ENCODE measurements at regions not wholly inside any gene's neighbourhood (a gene's known extent, or its start where the extent isn't known, plus 50 kb on each side); places are given as distances from the start of the nearest gene placed in this dataset.
"Not testable (repeated sequence)": the region's sequence is repeated elsewhere in the genome, so short reads cannot be mapped to it uniquely, and the experiment has no call there.

- DNase-seq: no peak
Measured at GRCh38 chr18:43826215-43826614, 548.9 kb upstream of the SYT4 start.

DNA sequence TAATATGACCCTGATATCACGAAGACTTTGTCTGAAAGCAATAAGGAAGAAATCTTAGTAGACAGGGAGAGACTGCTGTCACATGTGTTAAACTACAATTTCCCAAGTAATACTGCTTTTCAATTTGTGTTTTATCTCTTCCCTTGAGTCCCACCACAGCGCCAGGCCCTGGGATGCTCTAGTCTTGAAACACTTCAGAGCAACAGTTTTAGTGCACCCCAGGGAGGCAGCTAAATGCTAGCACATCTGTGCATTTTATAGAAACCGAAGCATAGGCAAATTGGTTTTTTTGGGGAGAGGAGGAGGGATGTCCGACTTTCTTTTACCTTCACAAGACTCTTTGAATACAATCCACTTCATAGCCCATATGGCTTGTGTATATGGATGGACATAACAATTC, 550.0 kb upstream of the SYT4 start:
- DNase-seq: no peak

GRCh38 chr18:43830303-43830702, 553.0 kb upstream of the SYT4 start:
- no peak for DNase-seq

DNA sequence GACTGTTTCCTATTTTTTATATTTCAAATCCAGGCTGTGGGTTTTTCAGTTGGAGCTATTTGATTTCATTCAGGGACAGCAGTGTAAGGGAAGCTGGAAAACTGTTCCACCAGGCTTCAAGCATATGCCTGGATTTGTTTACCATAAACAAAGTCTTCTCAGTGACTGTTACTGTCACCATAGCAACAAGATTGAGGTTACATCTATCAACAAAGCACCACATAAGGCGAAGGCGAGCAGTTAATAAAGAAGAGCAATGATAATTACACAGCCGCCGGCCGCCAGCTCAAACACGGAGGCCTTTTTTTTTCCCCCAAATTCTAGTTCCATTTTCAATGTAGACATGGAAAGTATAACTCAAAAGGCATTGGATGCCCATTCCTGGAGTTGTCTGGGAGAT, 553.7 kb upstream of the SYT4 start:
- DNase-seq: no peak

DNA sequence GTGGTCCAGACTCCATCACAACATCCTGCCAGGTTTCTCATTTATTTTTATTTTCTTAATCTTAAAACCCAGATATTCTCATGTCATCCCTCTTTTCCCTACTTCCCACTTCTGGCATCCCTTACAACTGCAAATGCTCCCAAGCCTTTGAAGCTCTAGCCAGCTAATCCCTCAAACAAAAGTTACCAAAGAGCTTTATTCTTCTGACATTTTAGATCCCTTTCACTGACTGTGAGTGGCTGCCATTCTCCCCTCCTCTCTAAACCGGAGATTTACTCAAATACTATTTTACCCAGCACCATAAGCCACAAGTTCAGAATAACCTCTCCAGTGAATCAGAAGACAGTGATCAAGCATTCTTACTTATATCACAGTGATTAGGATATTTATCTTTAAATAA, 569.0 kb upstream of the SYT4 start:
- no peak for DNase-seq

GRCh38 chr18:43847164-43848091, 570.1 kb upstream of the SYT4 start:
- no peak for DNase-seq

DNA sequence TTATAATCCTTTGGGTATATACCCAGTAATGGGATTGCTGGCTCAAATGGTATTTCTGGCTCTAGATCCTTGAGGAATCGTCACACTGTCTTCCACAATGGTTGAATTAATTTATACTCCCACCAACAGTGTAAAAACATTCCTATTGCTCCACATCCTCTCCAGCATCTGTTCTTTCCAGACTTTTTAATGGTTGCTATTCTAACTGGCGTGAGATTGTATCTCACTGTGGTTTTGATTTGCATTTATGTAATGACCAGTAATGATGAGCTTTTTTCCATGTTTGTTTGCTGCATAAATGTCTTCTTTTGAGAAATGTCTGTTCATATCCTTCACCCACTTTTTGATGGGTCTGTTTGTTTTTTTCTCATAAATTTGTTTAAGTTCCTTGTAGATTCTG, 572.5 kb upstream of the SYT4 start:
- not testable (repeated sequence) for DNase-seq

DNA sequence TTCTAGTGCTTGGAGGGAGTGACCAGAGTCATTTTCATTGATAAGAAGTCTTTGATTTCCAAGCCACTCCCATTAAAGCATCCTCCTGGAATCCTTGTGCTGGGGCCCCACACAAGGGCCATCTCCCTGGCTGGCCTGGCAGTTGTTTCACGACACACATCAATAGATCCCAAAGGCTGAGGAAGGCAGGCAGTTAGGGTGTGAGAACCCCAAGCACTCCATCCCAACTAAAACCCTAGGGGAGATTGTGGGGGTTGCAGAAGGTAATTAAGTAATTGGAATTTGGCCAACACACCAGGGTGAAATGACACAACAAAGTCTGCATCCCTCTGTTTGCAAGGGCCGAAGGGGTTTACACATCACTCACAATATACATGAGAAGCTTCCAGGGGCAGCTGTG, 578.1 kb upstream of the SYT4 start:
- no peak for DNase-seq

DNA sequence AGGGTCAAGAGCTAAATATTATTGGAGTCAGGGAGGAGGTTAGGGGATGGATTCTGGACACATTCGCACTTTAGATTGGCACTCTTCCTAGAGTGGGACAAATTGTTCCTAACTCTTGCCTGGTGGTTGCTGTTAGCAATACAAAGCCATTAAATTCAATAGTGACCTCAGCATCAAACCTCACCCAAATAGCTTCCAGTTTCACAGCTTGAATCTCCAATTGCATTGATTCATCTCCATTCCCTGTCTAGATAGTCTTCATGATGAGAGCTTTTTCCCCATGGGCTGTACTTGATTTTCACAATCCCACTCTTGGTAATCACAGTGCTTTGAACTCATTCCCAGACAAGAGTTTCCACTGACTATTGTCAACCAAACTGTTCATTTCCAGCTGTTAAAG, 585.9 kb upstream of the SYT4 start:
- DNase-seq: no peak

DNA sequence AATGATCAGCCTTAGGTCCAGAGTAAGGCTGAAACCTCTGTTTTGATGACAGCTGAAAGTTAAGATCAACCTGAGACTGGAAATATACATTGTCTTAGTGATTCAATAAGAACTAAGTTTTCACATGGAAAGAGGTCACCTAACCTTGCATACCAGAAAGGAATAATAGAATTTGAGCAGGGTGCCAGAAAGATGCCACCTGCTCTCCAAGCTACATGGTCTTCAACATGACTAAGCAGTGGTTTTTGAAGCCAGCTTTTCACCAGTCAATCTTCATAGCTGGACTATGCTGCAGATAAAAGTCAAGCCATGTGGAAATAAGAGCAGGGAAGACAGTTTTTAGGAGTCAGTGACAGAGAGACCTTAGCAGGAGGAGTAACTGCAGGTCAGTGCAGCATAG, 589.4 kb upstream of the SYT4 start:
- no peak for DNase-seq

- no peak for DNase-seq
Measured at GRCh38 chr18:43868497-43868995, 591.3 kb upstream of the SYT4 start.

GRCh38 chr18:43869451-43870008, 592.2 kb upstream of the SYT4 start:
- no peak for DNase-seq

DNA sequence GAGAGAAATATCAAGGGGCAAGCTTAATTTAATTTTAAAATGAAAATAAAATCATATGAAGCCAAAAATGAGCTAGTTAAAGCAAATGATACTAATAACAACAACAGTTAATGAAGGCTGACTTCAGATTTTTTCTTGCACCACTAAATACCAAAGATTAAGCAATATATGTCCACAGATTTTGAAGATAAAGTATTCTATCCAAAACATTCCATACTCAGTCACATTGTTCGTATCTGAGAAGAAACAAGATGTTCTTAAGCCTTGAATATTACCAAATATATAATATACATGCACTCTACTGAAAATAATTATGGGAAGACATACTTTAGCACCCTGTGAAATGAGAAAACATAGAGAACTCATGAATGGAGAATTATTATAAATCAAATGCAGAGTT, 593.3 kb upstream of the SYT4 start:
- no peak for DNase-seq

GRCh38 chr18:43875511-43875910, 598.2 kb upstream of the SYT4 start:
- DNase-seq: no peak

DNA sequence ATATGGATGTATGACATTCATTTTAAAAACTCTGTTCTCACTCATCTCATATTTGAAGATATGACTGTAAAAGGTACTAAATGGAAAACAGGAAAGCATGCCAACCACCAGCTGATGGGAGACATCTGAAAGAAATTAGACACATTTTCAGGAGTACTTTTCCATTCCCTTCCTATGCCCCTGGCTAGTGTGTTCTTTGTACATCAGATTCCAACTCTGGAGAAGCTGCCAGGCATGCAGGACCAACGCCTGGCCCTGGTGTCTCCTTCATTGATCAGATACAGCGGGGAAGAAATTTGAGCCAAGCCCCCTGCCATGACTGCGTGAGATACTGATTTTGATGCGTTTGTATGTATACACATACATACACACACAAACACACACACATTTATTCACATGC, 599.0 kb upstream of the SYT4 start:
- DNase-seq: no peak

DNA sequence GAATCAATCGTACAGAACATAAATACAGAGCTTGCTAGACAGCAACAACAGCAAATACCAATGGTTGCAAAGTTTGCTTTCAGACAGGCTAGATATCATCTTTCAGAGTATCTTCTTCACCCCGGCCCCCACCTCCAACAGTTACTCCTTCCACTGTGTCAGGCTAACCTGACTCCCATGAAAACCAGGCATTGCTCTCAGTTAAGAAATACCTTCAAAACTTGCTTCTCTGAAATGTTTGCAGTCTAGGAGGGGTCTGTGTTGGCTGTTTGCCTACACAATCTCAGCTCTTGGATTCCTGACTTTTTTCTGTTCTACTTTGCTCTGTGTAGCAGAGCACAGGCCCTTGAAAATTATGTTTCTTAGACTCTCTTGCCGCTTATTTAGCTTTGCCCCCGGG, 599.5 kb upstream of the SYT4 start:
- no peak for DNase-seq

- no peak for DNase-seq
Measured at GRCh38 chr18:43877616-43878321, 600.5 kb upstream of the SYT4 start.

DNA sequence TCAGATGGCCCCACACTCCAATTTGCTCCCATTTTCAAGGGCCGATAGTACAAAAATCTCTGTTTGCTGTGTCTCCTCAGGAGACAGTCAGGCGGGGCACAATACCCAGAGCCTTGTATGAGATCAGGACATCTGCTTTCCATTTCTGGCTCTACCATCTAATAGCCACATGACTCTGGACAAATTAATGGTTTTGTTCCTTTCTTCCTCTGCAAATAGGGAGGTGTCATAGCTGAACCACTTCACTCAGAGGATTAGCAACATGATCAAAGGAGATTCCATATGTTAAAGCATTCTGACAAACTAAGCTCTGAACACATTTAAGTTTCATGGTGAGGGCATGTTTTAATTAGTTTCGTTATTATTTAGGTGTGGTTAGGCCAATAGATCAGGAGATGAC, 602.1 kb upstream of the SYT4 start:
- no peak for DNase-seq

DNA sequence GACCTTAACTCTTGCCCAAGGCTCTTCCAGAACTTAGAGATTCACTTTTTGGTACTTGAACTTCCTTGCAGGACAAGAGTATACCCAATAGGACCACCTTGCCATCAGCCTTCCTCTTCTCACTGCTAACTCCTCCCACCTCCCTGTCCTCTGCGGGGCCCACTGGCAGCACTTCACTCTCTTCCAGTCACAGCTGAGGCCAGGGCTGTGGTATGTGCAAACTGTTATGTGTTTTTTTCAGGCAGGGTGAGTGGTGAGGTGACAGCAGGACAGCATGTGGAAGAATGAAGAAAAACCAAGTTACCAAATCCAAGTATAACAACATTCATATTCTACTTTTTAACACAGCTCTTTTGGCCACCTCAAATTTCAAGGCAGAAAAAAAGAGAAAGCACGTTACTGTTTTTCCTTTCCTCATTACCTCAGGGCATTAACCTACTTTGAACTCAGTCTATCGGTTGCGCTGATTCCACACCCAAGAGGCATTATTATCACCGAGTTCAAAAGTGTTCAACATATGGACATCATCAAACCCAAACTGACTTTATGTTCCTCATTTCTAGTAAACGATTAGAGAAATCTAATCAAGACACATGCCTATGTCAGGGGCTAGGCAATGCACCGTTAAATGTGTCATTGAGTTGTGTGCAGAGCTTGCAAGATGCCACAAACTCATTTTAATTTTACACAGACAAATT, 605.2 kb upstream of the SYT4 start:
- no peak for DNase-seq

DNA sequence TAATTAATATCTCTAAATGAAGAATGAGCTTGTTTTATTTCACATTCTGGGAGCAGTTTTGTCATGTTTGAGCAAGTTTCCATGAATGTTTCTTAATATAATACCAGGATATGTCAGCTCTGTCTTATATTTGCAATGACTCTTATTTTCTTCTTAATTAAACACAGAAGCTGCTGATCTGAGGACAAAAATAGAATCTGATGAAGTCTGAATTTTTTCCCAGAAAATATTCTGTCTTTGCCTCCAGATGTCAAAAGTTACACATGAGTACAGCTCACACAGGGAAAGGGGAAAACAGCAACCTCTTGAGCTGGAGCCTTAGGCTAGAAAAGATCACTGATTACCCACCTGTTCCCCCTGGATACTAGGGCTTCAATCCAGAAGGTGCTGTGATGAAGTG, 606.6 kb upstream of the SYT4 start:
- no peak for DNase-seq

- DNase-seq: no peak
Measured at GRCh38 chr18:43886341-43886740, 609.1 kb upstream of the SYT4 start.

GRCh38 chr18:43887491-43887890, 610.2 kb upstream of the SYT4 start:
- DNase-seq: no peak

DNA sequence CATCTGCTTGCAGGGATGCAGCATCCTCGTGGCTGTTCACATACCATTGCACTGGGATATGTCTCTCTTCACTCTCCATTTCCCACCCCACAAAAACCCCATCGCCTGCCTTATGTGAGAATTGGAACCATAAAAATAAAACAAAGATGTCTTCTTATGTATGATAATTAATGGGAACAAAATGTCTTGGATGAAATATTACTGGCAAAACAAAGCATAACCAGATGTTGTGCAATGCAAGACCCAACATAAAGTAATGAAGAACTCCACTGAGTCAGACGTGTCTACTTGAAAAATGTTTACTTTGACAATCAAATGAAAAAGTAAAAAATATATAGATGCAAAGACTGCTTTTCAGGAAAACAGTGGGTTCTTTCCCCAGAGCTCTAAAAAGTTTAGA, 611.3 kb upstream of the SYT4 start:
- DNase-seq: no peak
